K562 (cell line): ENCODE measurements at regions not wholly inside any gene's neighbourhood (a gene's known extent, or its start where the extent isn't known, plus 50 kb on each side); places are given as distances from the start of the nearest gene placed in this dataset.

ENCODE experiments used
- ATAC-seq: fragments of 200-7000 bp; cut with Tn5 transposase; 3 replicates; pipeline ENCODE4 v1.9.1; 2020; ENCODE audit warnings: moderate library complexity
- BruUV-seq: library from RNA; stranded (reverse); fragments of 400-500 nt; replicated peaks from 2 replicates; lab custom pipeline; 2021; lab: Mats Ljungman, UMichigan
- CTCF ChIA-PET: fragments of 300-600 bp; formaldehyde crosslinking; extraction: SDS; loops from one replicate; lab custom pipeline; 2021; ENCODE audit warnings: low intra/inter-chr PET ratio; lab: Yijun Ruan, JAX
- POLR2A ChIA-PET: fragments of 300-600, 350-650 bp; sonication (Branson Sonifier 250); formaldehyde crosslinking; extraction: SDS; loops from one replicate; lab custom pipeline; 2021; ENCODE audit warnings: antibody characterized with exemption, inconsistent platforms; lab: Yijun Ruan, JAX
- DNase-seq, 4 experiments: peaks; one replicate each; pipeline versions ENCODE4 v3.0.0 to v3.0.0-alpha.2; 2011 to 2018; ENCODE audit warnings: low spot score in 3 of 4, mixed read lengths in 3 of 4; ENCODE audit errors: extremely low read depth in 1 of 4
- FAIRE-seq: peaks from 2 replicates; lab custom pipeline; 2011; peaks lifted over from hg19 to GRCh38; lab: Jason Lieb, UNC
- H2AFZ ChIP-seq: 2 replicates; pipeline ENCODE4 v1.6.0; 2011; ENCODE audit warnings: low read depth, low read length, control low read depth, inconsistent platforms
- H3K27ac ChIP-seq: fragments of 200-600 bp; 3 replicates; pipeline ENCODE4 v1.8.0; 2011; ENCODE audit warnings: low read depth, mild to moderate bottlenecking, control low read depth, inconsistent platforms, low read length, moderate library complexity, mixed read lengths; ENCODE audit errors: extremely low read depth
- H3K27me3 ChIP-seq, 2 experiments: fragments of 300-600 bp in 1 of 2; 2 replicates in 1 of 2; 3 replicates in 1 of 2; pipeline versions ENCODE4 v1.6.0 to v1.8.0; 2011; ENCODE audit warnings: inconsistent platforms in 2 of 2, low read length in 2 of 2, mild to moderate bottlenecking in 1 of 2, mixed read lengths in 1 of 2, moderate library complexity in 1 of 2; ENCODE audit not compliant: control insufficient read depth in 2 of 2, insufficient read depth in 2 of 2
- H3K36me3 ChIP-seq: fragments of 300-600 bp; 3 replicates; pipeline ENCODE4 v1.8.0; 2011; ENCODE audit warnings: mild to moderate bottlenecking, low read length, inconsistent platforms; ENCODE audit not compliant: control insufficient read depth, insufficient read depth
- H3K4me1 ChIP-seq, 2 experiments: fragments of 200-600 bp in 1 of 2; replicated peaks in 1 of 2; 2 replicates in 1 of 2; 3 replicates in 1 of 2; pipeline versions ENCODE4 v1.5.1 to v1.8.0; 2011; ENCODE audit warnings: inconsistent platforms in 2 of 2, low read length in 2 of 2, mild to moderate bottlenecking in 1 of 2, mixed read lengths in 1 of 2, moderate library complexity in 1 of 2; ENCODE audit not compliant: control insufficient read depth in 2 of 2, insufficient read depth in 2 of 2
- H3K4me2 ChIP-seq: 2 replicates; pipeline ENCODE4 v1.6.1; 2011; ENCODE audit warnings: low read length, control low read depth, inconsistent platforms, mixed read lengths; ENCODE audit not compliant: insufficient read depth
- H3K4me3 ChIP-seq: fragments of 200-600 bp; sonication (generic), shearing (Covaris generic); 2 replicates; pipeline ENCODE4 v1.5.1; 2016; ENCODE audit warnings: control low read depth, inconsistent platforms
- H3K79me2 ChIP-seq: fragments of 200-600 bp; 3 replicates; pipeline ENCODE4 v1.8.0; 2011; ENCODE audit warnings: low read length, inconsistent platforms; ENCODE audit not compliant: control insufficient read depth, insufficient read depth
- H3K9ac ChIP-seq, 2 experiments: 2 replicates each; pipeline versions ENCODE4 v1.6.0 to v1.6.1; 2011; ENCODE audit warnings: low read depth in 2 of 2, low read length in 2 of 2, control low read depth in 1 of 2, inconsistent platforms in 1 of 2, mild to moderate bottlenecking in 1 of 2, mixed read lengths in 1 of 2; ENCODE audit not compliant: insufficient read depth in 1 of 2
- H3K9me1 ChIP-seq: one replicate; pipeline ENCODE4 v1.6.0; 2011; ENCODE audit warnings: inconsistent platforms, mild to moderate bottlenecking, low read length, moderate library complexity; ENCODE audit not compliant: control insufficient read depth, insufficient read depth
- H3K9me3 ChIP-seq: replicated peaks from 2 replicates; pipeline ENCODE4 v1.5.1; 2011; ENCODE audit warnings: low read depth, low read length, inconsistent platforms; ENCODE audit not compliant: control insufficient read depth, insufficient read depth
- H4K20me1 ChIP-seq: replicated peaks from 2 replicates; pipeline ENCODE4 v1.6.1; 2011; ENCODE audit warnings: low read length, inconsistent platforms, mixed read lengths; ENCODE audit not compliant: control insufficient read depth, insufficient read depth
- CBFB ChIP-seq: sonication (generic); formaldehyde crosslinking; IDR thresholded peaks from 2 replicates; pipeline ENCODE4 v1.4.0; 2020; ENCODE audit warnings: mild to moderate bottlenecking, missing genetic modification reagents
- CBX2 ChIP-seq: fragments of 200-600 bp; sonication (generic); IDR thresholded peaks from one replicate; pipeline ENCODE4 v1.6.1; 2012; ENCODE audit warnings: mild to moderate bottlenecking, low read length, inconsistent platforms; ENCODE audit not compliant: insufficient read depth, poor library complexity, severe bottlenecking
- DIDO1 ChIP-seq: fragments of 450-650 bp; IDR thresholded peaks from 2 replicates; pipeline ENCODE4 v1.6.1; 2016; ENCODE audit warnings: low read depth, missing biosample characterization, missing genetic modification characterization
- HMG20A ChIP-seq: fragments of 450-650 bp; formaldehyde crosslinking; conservative IDR thresholded peaks from 2 replicates; pipeline ENCODE4 v1.4.0; 2020; ENCODE audit warnings: mild to moderate bottlenecking, mixed read lengths
- LARP7 ChIP-seq: fragments of 450-650 bp; IDR thresholded peaks from 2 replicates; pipeline ENCODE4 v1.6.1; 2016
- MXI1 ChIP-seq: IDR thresholded peaks from 2 replicates; pipeline ENCODE4 v1.6.1; 2011; ENCODE audit warnings: low read depth, mild to moderate bottlenecking, improper control_type of control experiment, low read length
- NCOA2 ChIP-seq, 2 experiments: fragments of 450-650 bp; IDR thresholded peaks; 2 replicates each; pipeline ENCODE4 v1.6.1; 2018; ENCODE audit warnings: mild to moderate bottlenecking in 2 of 2, moderate library complexity in 1 of 2; ENCODE audit not compliant: partially characterized antibody in 2 of 2
- NONO ChIP-seq, 2 experiments: fragments of 200-400 bp in 1 of 2; fragments of 450-650 bp in 1 of 2; formaldehyde crosslinking in 1 of 2; IDR thresholded peaks; 2 replicates each; pipeline ENCODE4 v1.6.1; 2017; ENCODE audit warnings: low read depth in 2 of 2, mild to moderate bottlenecking in 2 of 2, moderate library complexity in 2 of 2, low read length in 1 of 2
- RBM34 ChIP-seq: fragments of 200-400 bp; formaldehyde crosslinking; IDR thresholded peaks from 2 replicates; pipeline ENCODE4 v1.6.1; 2018; ENCODE audit warnings: low read length, borderline replicate concordance; ENCODE audit not compliant: insufficient read depth
- RFX7 ChIP-seq: fragments of 250-450 bp; sonication (Bioruptor Pico); IDR thresholded peaks from 2 replicates; pipeline ENCODE4 v1.5.1; 2021; ENCODE audit warnings: mild to moderate bottlenecking
- TEAD4 ChIP-seq, 2 experiments: sonication (generic) in 1 of 2; formaldehyde crosslinking in 1 of 2; IDR thresholded peaks; 2 replicates each; pipeline versions ENCODE4 v1.6.1 to v1.8.0; 2012 to 2022; ENCODE audit warnings: borderline replicate concordance in 1 of 2, inconsistent platforms in 1 of 2, low read length in 1 of 2, mild to moderate bottlenecking in 1 of 2, missing genetic modification reagents in 1 of 2
- ZNF785 ChIP-seq: fragments of 250-450 bp; sonication (Bioruptor Pico); IDR thresholded peaks from 2 replicates; pipeline ENCODE4 v1.4.0; 2020; ENCODE audit warnings: mild to moderate bottlenecking
- WGBS: fragments of 100-300 bp; shearing (Covaris generic); methylation state at CpG from one replicate; pipeline ENCODE4 v1.1.6; 2016; ENCODE audit warnings: low coverage, mixed read lengths; ENCODE audit not compliant: insufficient coverage; ENCODE audit errors: missing lambda C conversion rate; 5-methylcytosine and 5-hydroxymethylcytosine counted together
- in situ Hi-C: fragments of 300-500 bp; cut with MboI; formaldehyde crosslinking; loops from 4 replicates; pipeline ENCODE4 v1.15.0; 2018; ENCODE audit warnings: inconsistent platforms, mixed read lengths
- intact Hi-C: fragments of 100-400 bp; cut with micrococcal nuclease; formaldehyde crosslinking; loops from 2 replicates; pipeline ENCODE4 v1.14.2; 2022
- TF ChIP-seq, protein P1 (sequence below): fragments of 250-450 bp; sonication (Bioruptor Pico); IDR thresholded peaks from 2 replicates; pipeline ENCODE4 v1.8.0; 2022; ENCODE audit warnings: moderate library complexity, mild to moderate bottlenecking, inconsistent platforms
- TF ChIP-seq, protein P2 (sequence below): sonication (generic); formaldehyde crosslinking; IDR thresholded peaks from 2 replicates; pipeline ENCODE4 v1.8.1; 2023; ENCODE audit warnings: mild to moderate bottlenecking, missing genetic modification reagents

DNA sequence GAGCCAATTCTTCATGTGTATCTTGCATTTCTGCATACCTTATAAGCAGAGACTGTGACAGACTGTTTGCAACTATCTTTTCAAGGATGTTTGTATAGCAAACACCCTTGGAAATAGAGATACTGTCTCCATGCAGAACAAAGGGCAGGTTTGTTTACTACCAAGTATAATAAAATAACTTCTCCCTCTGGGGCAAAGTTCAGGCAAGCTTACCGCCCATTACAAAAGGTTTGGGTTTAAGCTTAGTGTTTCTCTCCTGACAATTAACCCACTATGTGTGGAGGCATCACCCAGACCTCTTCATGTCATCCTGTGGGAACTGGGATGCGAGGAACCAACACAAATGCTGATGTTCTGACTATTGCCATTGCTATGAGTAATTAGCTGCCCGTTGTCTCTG lies 479.1 kb upstream of the ZMIZ1 start:
- WGBS = 0% methylated on average over 3 of the region's 3 CpGs
- in situ Hi-C loops = no loop called here
- no peaks in the 10 kb centered on the region for H4K20me1 ChIP-seq
- H3K79me2 ChIP-seq = no peaks in the 10 kb centered on the region
- no peak for DNase-seq
- H2AFZ ChIP-seq = no peak overlapping the region
- no peaks in the 10 kb centered on the region for H3K9me3 ChIP-seq
- intact Hi-C loops = no loop called here
- no peak for FAIRE-seq
- H3K4me1 ChIP-seq = no peaks in the 10 kb centered on the region
- CTCF ChIA-PET = no interaction called here
- no peaks in the 10 kb centered on the region for H3K36me3 ChIP-seq
- no peaks in the 10 kb centered on the region for H3K9me1 ChIP-seq
- H3K27ac ChIP-seq = no peak overlapping the region
- no peak for ATAC-seq
- POLR2A ChIA-PET = interaction anchor here (1.0 kb wide), 1 partner anchor 9 kb away, joined by 3 read pairs; no protein-coding TSS in a partner anchor
- H3K4me2 ChIP-seq = no peak overlapping the region
- TF ChIP-seq HMG20A (no peak), DIDO1 (no peak), MXI1 (no peak), CBX2 (no peak), ZNF785 (CRISPR knock-in tag) (no peak), TEAD4 (IDR thresholded peaks at IDR 0.05; ENCODE audit: low read length) (no peak), TEAD4 (CRISPR knock-in tag; IDR thresholded peaks at IDR 0.05; ENCODE audit: borderline replicate concordance) (no peak), CBFB (CRISPR knock-in tag) (no peak)
- BruUV-seq = no TSS peak
- H3K4me3 ChIP-seq = no peak overlapping the region
- 0 out of 5 replicates have a peak, but pooled peaks cover 0 to 6% of the 10 kb centered on the region in 2 experiments for H3K27me3 ChIP-seq
- H3K9ac ChIP-seq = no peak overlapping the region

DNA sequence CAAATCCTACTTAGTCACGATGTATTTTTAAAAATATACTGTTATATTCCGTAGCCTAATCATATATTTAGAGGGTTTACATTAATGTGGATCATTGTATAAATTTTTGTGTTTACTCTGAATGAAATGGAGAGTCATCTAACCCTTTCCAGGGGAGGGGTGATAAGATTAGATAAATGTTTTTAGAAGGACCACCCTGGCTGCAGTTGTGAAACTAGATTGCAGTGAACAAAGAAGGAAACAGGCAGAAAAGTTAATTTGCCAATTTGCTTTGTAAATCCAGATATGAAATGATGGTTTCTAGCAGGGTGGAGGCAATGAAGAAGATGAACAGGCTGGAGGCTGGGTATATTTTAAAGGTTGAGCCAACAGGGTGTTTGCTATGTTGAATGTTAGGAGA lies 477.7 kb upstream of the ZMIZ1 start:
- BruUV-seq = no TSS peak
- FAIRE-seq = no peak
- no peak for TF ChIP-seq NCOA2 (IDR thresholded peaks at IDR 0.05; ENCODE audit: partially characterized antibody in 2 of 2)
- no peak for TF ChIP-seq RFX7 (CRISPR knock-in tag)
- TF ChIP-seq LARP7 = no peak
- no peak for TF ChIP-seq RBM34
- TF ChIP-seq NONO (IDR thresholded peaks at IDR 0.05; ENCODE audit: low read depth in 2 of 2, low read length in 1 of 2) = no peak
- TF ChIP-seq, protein P1, sequence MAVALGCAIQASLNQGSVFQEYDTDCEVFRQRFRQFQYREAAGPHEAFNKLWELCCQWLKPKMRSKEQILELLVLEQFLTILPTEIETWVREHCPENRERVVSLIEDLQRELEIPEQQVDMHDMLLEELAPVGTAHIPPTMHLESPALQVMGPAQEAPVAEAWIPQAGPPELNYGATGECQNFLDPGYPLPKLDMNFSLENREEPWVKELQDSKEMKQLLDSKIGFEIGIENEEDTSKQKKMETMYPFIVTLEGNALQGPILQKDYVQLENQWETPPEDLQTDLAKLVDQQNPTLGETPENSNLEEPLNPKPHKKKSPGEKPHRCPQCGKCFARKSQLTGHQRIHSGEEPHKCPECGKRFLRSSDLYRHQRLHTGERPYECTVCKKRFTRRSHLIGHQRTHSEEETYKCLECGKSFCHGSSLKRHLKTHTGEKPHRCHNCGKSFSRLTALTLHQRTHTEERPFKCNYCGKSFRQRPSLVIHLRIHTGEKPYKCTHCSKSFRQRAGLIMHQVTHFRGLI = no peak
- TF ChIP-seq, protein P2, sequence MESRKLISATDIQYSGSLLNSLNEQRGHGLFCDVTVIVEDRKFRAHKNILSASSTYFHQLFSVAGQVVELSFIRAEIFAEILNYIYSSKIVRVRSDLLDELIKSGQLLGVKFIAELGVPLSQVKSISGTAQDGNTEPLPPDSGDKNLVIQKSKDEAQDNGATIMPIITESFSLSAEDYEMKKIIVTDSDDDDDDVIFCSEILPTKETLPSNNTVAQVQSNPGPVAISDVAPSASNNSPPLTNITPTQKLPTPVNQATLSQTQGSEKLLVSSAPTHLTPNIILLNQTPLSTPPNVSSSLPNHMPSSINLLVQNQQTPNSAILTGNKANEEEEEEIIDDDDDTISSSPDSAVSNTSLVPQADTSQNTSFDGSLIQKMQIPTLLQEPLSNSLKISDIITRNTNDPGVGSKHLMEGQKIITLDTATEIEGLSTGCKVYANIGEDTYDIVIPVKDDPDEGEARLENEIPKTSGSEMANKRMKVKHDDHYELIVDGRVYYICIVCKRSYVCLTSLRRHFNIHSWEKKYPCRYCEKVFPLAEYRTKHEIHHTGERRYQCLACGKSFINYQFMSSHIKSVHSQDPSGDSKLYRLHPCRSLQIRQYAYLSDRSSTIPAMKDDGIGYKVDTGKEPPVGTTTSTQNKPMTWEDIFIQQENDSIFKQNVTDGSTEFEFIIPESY (CRISPR knock-in tag) = no peak

More for the DNA sequence above, 477.7 kb upstream of the ZMIZ1 start:
- no peak for DNase-seq
- WGBS = 0% methylated on average over 2 of the region's 2 CpGs
- ChIA-PET CTCF (no interaction called here), POLR2A (no interaction called here)
- Histone ChIP-seq H4K20me1 (no peaks in the 10 kb centered on the region), H3K4me2 (no peak overlapping the region), H3K27me3 (0 out of 5 replicates have a peak, but pooled peaks cover 0 to 6% of the 10 kb centered on the region in 2 experiments), H3K9me3 (no peaks in the 10 kb centered on the region), H3K9me1 (no peaks in the 10 kb centered on the region), H3K36me3 (no peaks in the 10 kb centered on the region), H3K79me2 (no peaks in the 10 kb centered on the region), H3K27ac (no peak overlapping the region), H3K4me3 (no peak overlapping the region), H3K4me1 (no peaks in the 10 kb centered on the region), H3K9ac (no peak overlapping the region), H2AFZ (no peak overlapping the region)
- in situ Hi-C loops = no loop called here
- intact Hi-C loops = no loop called here
- ATAC-seq = no peak
